ENCODE measurements at regions not wholly inside any gene's neighbourhood (a gene's known extent, or its start where the extent isn't known, plus 50 kb on each side); places are given as distances from the start of the nearest gene placed in this dataset.

- TF ChIP-seq ZNF766 (CRISPR knock-in tag; IDR thresholded peaks at IDR 0.05; ENCODE audit: borderline replicate concordance) (no peak), ARNTL (CRISPR knock-in tag; IDR thresholded peaks at IDR 0.05) (no peak), ZNF317 (CRISPR knock-in tag; IDR thresholded peaks at IDR 0.05) (no peak), STAT5B (CRISPR knock-in tag; IDR thresholded peaks at IDR 0.05) (no peak), MXI1 (IDR thresholded peaks at IDR 0.05; ENCODE audit: borderline replicate concordance, low read depth, low read length) (no peak), PRDM10 (CRISPR knock-in tag; IDR thresholded peaks at IDR 0.05; ENCODE audit: low read depth) (no peak), NCOA2 (CRISPR knock-in tag; IDR thresholded peaks at IDR 0.05) (no peak), PBX3 (CRISPR knock-in tag; IDR thresholded peaks at IDR 0.05; ENCODE audit: borderline replicate concordance) (no peak), CTCF (CRISPR knock-in tag; IDR thresholded peaks at IDR 0.05) (no peak), ZNF12 (CRISPR knock-in tag; IDR thresholded peaks at IDR 0.05) (no peak), MAFK (conservative IDR thresholded peaks at IDR 0.05 in 1 of 2, IDR thresholded peaks at IDR 0.05 in 1 of 2; ENCODE audit: low read length in 2 of 2) (no peak)
These were observed 726.9 kb downstream of the BRD1 start for GRCh38 chr22:49100773-49101172.

All from HepG2 (cell line).